ENCODE measurements at regions not wholly inside any gene's neighbourhood (a gene's known extent, or its start where the extent isn't known, plus 50 kb on each side); places are given as distances from the start of the nearest gene placed in this dataset.

DNA sequence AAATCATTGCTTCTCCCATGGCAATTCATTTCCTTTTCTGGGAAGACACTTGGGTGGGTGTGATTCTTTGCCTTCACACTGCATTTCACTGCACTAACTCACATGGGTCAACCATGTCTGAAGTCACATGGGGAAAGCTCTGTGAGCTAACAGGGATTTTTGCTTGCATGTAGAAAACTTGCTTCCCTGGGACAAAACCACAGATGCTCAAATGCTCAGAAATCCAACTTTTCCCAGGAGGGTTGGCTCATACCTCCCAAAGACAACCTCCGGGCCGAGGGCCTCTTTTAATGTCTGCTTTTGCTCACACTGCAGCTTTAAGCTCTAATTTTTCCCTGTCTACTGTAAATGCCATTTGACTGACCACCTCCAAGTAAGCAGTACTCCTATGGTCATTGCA, 1695.2 kb downstream of the STIM2 start:
- H3K4me1 ChIP-seq (ENCODE audit: insufficient read depth, low read length): no peaks in the 10 kb centered on the region
- no peak overlapping the region for H3K9ac ChIP-seq (ENCODE audit: low read length)
- H3K4me3 ChIP-seq (ENCODE audit: low read depth in 1 of 2, low read length in 2 of 2): no peak overlapping the region
- no peaks in the 10 kb centered on the region for H3K27me3 ChIP-seq (ENCODE audit: control insufficient read depth in 1 of 2, insufficient read depth in 2 of 2, low read length in 2 of 2)
- H3K36me3 ChIP-seq (ENCODE audit: insufficient read depth, low read length): no peaks in the 10 kb centered on the region
- H3K27ac ChIP-seq (ENCODE audit: low read depth, low read length): no peak overlapping the region
- no peaks in the 10 kb centered on the region for H3K9me3 ChIP-seq (ENCODE audit: low read length)

DNA sequence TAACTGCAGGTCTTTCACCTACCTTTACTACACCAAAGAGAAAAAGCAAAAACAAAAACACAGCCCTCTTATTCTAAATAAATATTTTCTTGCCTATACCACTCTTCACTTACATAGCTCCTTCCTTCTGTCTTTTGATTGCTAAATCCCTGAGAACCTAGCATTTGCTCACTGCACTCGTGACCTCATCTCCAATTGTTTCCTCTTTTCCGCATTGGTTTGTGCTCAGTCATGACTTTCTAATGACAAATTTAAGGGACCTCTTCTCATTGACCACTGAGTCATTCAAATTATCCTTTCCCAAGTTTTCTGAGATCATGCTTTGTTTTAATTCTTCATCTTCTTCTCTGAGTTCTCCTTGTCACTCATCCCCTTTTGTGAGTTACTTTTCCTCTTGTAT, 1697.1 kb downstream of the STIM2 start:
- no peak overlapping the region for H3K27ac ChIP-seq (ENCODE audit: low read depth, low read length)
- no peak overlapping the region for H3K4me3 ChIP-seq (ENCODE audit: low read depth in 1 of 2, low read length in 2 of 2)
- H3K36me3 ChIP-seq (ENCODE audit: insufficient read depth, low read length): no peaks in the 10 kb centered on the region
- H3K9me3 ChIP-seq (ENCODE audit: low read length): no peaks in the 10 kb centered on the region
- no peaks in the 10 kb centered on the region for H3K27me3 ChIP-seq (ENCODE audit: control insufficient read depth in 1 of 2, insufficient read depth in 2 of 2, low read length in 2 of 2)
- no peaks in the 10 kb centered on the region for H3K4me1 ChIP-seq (ENCODE audit: insufficient read depth, low read length)
- H3K9ac ChIP-seq (ENCODE audit: low read length): no peak overlapping the region

DNA sequence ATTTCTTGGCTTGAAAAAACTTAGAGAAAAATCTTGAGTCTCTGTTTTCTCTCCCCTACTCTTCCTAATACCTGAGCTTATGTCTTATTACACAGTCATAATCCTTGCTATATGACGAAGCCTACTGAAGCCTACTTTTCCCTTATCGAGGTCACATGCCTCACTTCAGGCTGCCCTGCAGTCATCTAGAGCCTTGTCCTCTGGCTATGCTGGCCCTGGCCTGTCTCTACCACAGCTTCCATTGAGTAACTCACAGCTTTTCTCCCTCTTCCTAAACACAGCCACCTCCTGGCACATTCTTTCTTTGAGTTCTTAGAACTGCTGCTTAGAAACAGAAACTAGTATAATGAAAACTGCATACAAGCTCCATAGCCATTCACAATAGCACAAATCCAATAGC, 1698.3 kb downstream of the STIM2 start:
- no peaks in the 10 kb centered on the region for H3K27me3 ChIP-seq (ENCODE audit: control insufficient read depth in 1 of 2, insufficient read depth in 2 of 2, low read length in 2 of 2)
- no peaks in the 10 kb centered on the region for H3K9me3 ChIP-seq (ENCODE audit: low read length)
- no peak overlapping the region for H3K9ac ChIP-seq (ENCODE audit: low read length)
- no peak overlapping the region for H3K27ac ChIP-seq (ENCODE audit: low read depth, low read length)
- H3K4me1 ChIP-seq (ENCODE audit: insufficient read depth, low read length): no peaks in the 10 kb centered on the region
- no peak overlapping the region for H3K4me3 ChIP-seq (ENCODE audit: low read depth in 1 of 2, low read length in 2 of 2)
- H3K36me3 ChIP-seq (ENCODE audit: insufficient read depth, low read length): no peaks in the 10 kb centered on the region

DNA sequence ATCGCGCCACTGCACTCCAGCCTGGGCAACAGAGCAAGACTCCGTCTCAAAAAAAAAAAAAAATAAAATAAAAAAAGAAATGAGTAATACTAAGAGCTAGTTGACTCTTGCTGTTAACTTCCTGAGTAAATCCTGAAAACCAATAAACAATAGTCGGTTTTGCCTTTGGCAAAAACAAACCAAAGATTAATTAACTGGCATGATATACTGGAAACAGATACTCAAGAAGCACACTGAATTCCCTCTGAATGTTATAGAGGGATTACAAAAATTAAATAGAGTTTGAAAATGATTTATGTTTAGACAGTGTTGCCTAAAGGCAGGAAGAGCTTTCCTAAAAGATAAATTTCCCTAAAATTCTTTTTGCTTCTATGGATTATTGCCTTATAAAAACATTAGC, 1702.3 kb downstream of the STIM2 start:
- H3K27me3 ChIP-seq (ENCODE audit: control insufficient read depth in 1 of 2, insufficient read depth in 2 of 2, low read length in 2 of 2): no peaks in the 10 kb centered on the region
- no peak overlapping the region for H3K4me3 ChIP-seq (ENCODE audit: low read depth in 1 of 2, low read length in 2 of 2)
- H3K9me3 ChIP-seq (ENCODE audit: low read length): no peaks in the 10 kb centered on the region
- H3K4me1 ChIP-seq (ENCODE audit: insufficient read depth, low read length): no peaks in the 10 kb centered on the region
- no peak overlapping the region for H3K9ac ChIP-seq (ENCODE audit: low read length)
- no peak overlapping the region for H3K27ac ChIP-seq (ENCODE audit: low read depth, low read length)
- no peaks in the 10 kb centered on the region for H3K36me3 ChIP-seq (ENCODE audit: insufficient read depth, low read length)

DNA sequence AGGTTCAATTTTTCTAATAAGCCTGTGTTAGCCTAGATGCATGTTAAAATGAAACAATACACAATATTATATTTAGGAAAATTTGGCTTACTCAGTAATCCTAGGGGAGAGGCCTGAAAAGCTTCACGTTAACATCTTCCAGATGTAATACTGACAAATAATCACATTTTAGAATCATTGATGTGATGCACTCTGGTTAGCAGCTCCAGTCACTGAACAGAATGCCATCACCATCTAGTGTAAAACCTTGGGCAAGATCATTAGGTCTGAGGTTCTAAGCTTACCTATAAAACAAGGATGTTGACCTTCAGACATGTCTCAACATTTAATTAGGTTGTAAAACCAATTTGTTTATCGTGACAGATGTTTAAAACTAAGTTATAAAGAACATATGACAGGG, 1704.8 kb downstream of the STIM2 start:
- no peaks in the 10 kb centered on the region for H3K27me3 ChIP-seq (ENCODE audit: control insufficient read depth in 1 of 2, insufficient read depth in 2 of 2, low read length in 2 of 2)
- no peaks in the 10 kb centered on the region for H3K4me1 ChIP-seq (ENCODE audit: insufficient read depth, low read length)
- H3K9ac ChIP-seq (ENCODE audit: low read length): no peak overlapping the region
- no peak overlapping the region for H3K4me3 ChIP-seq (ENCODE audit: low read depth in 1 of 2, low read length in 2 of 2)
- no peak overlapping the region for H3K27ac ChIP-seq (ENCODE audit: low read depth, low read length)
- no peaks in the 10 kb centered on the region for H3K9me3 ChIP-seq (ENCODE audit: low read length)
- H3K36me3 ChIP-seq (ENCODE audit: insufficient read depth, low read length): no peaks in the 10 kb centered on the region

DNA sequence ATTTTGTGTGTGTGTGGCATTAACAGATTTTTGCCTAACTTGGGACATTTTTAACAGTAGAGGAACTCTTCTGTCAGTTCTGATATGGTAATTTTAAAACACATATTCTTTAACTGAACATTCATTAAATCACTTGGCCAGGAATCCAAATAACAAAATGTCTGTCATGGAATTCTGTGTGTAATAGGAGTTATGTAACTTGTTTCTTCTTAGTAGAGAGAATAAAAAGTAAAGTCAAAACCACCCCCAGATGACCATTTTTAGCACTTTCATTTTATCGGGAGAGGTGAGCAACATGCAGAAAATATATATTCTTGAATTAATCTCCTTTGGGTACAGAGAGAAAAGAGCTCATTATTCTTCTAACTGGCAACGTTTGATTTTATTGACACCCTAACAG, 1740.3 kb downstream of the STIM2 start:
- Histone ChIP-seq H3K9me3 (ENCODE audit: low read length) (no peaks in the 10 kb centered on the region), H3K36me3 (ENCODE audit: insufficient read depth, low read length) (no peaks in the 10 kb centered on the region), H3K27ac (ENCODE audit: low read depth, low read length) (no peak overlapping the region), H3K9ac (ENCODE audit: low read length) (no peak overlapping the region), H3K4me1 (ENCODE audit: insufficient read depth, low read length) (no peaks in the 10 kb centered on the region), H3K27me3 (ENCODE audit: control insufficient read depth in 1 of 2, insufficient read depth in 2 of 2, low read length in 2 of 2) (no peaks in the 10 kb centered on the region), H3K4me3 (ENCODE audit: low read depth in 1 of 2, low read length in 2 of 2) (no peak overlapping the region)

DNA sequence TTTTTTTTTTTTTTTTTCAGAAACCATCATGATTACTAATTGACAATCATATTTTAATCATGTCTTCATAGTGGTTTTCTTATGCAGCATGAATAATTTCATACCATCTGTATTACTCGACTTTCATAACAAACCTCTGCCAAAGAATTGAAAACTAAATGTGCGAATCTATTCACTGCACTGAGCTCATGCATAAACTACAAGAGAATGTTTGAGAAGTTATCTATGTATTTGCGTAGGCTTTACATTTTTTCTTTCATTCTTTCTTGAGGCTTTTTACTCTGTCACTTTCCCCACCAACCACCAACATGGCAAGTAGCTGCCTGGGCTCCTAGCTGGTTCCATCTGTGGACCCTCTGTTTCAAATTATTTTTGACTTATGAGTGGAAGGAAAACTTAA, 1761.0 kb downstream of the STIM2 start:
- Histone ChIP-seq H3K4me1 (ENCODE audit: insufficient read depth, low read length) (no peaks in the 10 kb centered on the region), H3K4me3 (ENCODE audit: low read depth in 1 of 2, low read length in 2 of 2) (no peak overlapping the region), H3K9me3 (ENCODE audit: low read length) (no peaks in the 10 kb centered on the region), H3K27ac (ENCODE audit: low read depth, low read length) (no peak overlapping the region), H3K27me3 (ENCODE audit: control insufficient read depth in 1 of 2, insufficient read depth in 2 of 2, low read length in 2 of 2) (no peaks in the 10 kb centered on the region), H3K9ac (ENCODE audit: low read length) (no peak overlapping the region), H3K36me3 (ENCODE audit: insufficient read depth, low read length) (no peaks in the 10 kb centered on the region)

DNA sequence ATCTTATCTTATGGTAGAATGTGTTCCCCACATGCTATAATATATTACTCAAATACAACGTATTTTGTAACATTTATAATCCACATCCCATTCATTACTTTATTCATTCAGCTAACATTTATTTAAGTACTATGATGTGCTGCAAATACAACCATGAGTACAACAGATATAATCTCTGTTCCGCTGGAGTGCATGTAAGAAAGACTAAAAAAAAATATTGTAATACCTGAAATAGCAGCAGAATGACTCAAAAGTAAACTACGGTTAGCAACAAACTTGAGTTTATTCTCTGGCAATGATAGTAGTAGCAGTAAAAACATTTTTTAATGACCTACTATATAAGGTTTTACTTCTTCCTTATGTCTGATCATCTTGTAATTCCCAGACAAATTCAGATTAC, 1776.3 kb downstream of the STIM2 start:
- Histone ChIP-seq H3K4me3 (ENCODE audit: low read depth in 1 of 2, low read length in 2 of 2) (no peak overlapping the region), H3K36me3 (ENCODE audit: insufficient read depth, low read length) (no peaks in the 10 kb centered on the region), H3K9me3 (ENCODE audit: low read length) (no peaks in the 10 kb centered on the region), H3K27me3 (ENCODE audit: control insufficient read depth in 1 of 2, insufficient read depth in 2 of 2, low read length in 2 of 2) (no peaks in the 10 kb centered on the region), H3K4me1 (ENCODE audit: insufficient read depth, low read length) (no peaks in the 10 kb centered on the region), H3K27ac (ENCODE audit: low read depth, low read length) (no peak overlapping the region), H3K9ac (ENCODE audit: low read length) (no peak overlapping the region)

DNA sequence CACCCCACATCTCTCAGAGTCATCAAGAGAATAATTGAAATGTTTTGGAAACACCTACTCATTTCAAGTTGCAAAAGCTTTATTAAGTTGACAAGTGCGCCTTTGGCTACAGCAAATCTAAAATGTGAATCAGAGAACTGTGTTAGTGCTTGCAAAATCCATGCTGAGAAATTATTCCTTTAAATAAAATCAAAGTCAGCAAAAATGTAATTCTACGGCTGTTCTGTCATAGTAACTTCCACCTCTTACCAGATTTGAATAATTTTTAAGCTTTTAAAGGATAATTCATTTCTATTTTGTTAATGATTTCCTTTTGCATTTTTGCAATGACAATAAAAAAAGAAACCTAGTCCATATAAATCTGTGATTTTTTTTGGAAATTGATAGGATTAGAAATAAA, 1779.1 kb downstream of the STIM2 start:
- H3K36me3 ChIP-seq (ENCODE audit: insufficient read depth, low read length): no peaks in the 10 kb centered on the region
- H3K4me3 ChIP-seq (ENCODE audit: low read depth in 1 of 2, low read length in 2 of 2): no peak overlapping the region
- H3K9me3 ChIP-seq (ENCODE audit: low read length): no peaks in the 10 kb centered on the region
- H3K27ac ChIP-seq (ENCODE audit: low read depth, low read length): no peak overlapping the region
- H3K9ac ChIP-seq (ENCODE audit: low read length): no peak overlapping the region
- H3K27me3 ChIP-seq (ENCODE audit: control insufficient read depth in 1 of 2, insufficient read depth in 2 of 2, low read length in 2 of 2): no peaks in the 10 kb centered on the region
- no peaks in the 10 kb centered on the region for H3K4me1 ChIP-seq (ENCODE audit: insufficient read depth, low read length)

DNA sequence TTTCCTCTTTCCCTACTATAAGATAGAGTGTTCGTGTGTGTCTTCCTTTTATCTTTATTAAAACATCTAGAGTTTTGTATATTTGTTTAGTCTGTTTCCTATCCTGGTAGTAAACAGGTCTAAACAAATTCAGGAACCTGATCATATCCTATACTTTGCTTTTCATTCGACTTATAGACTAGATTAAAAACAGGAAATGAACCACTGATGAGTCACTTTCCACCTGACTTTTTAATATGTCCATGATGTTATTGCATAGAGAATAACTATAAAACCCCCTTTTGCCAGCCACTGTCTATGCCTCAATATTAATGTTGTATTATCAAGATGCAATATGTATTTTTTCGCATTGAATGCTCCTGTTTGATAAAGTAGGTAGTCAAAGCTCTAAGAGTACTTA, 1794.0 kb downstream of the STIM2 start:
- Histone ChIP-seq H3K4me3 (ENCODE audit: low read depth in 1 of 2, low read length in 2 of 2) (no peak overlapping the region), H3K27me3 (ENCODE audit: control insufficient read depth in 1 of 2, insufficient read depth in 2 of 2, low read length in 2 of 2) (no peaks in the 10 kb centered on the region), H3K9me3 (ENCODE audit: low read length) (no peaks in the 10 kb centered on the region), H3K9ac (ENCODE audit: low read length) (no peak overlapping the region), H3K36me3 (ENCODE audit: insufficient read depth, low read length) (no peaks in the 10 kb centered on the region), H3K4me1 (ENCODE audit: insufficient read depth, low read length) (no peaks in the 10 kb centered on the region), H3K27ac (ENCODE audit: low read depth, low read length) (no peak overlapping the region)

DNA sequence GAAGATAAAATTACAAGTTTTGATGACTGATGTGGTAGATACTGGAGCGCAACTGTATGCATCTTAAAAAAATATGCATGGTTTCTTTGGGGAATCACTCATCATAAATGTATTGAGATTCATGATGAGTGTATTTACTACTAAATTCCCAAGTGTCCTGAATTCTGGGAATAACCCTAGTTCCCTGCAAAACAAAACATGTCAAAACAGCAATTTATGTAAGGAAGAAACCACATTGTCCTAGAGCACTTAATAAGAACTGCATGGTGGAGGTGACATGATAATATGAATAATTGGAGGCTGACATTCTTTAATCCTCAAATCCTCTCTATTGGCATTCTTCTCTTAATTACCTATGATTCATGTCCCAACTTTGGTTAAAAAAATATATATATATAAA, 1804.7 kb downstream of the STIM2 start:
- Histone ChIP-seq H3K4me3 (ENCODE audit: low read depth in 1 of 2, low read length in 2 of 2) (no peak overlapping the region), H3K27ac (ENCODE audit: low read depth, low read length) (no peak overlapping the region), H3K4me1 (ENCODE audit: insufficient read depth, low read length) (no peaks in the 10 kb centered on the region), H3K27me3 (ENCODE audit: control insufficient read depth in 1 of 2, insufficient read depth in 2 of 2, low read length in 2 of 2) (no peaks in the 10 kb centered on the region), H3K9me3 (ENCODE audit: low read length) (no peaks in the 10 kb centered on the region), H3K36me3 (ENCODE audit: insufficient read depth, low read length) (no peaks in the 10 kb centered on the region), H3K9ac (ENCODE audit: low read length) (no peak overlapping the region)

DNA sequence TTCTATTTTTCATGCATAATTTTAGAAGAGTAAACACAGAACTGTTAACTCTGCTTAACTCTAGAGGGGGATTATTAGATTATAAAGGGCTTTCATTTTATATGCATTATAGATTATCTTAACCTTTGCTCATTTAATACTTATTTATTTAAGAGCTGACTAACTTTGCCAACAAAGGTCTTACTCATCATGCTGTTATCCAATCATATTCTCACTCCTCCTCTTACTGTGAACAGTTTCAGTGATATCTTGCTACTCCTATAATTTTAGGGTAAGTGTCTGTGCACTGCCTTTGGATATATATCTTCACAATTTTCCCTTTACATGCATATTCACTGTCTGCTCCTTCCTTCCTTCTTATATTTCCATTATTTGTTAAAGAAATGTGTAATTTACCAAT, 1814.9 kb downstream of the STIM2 start:
- no peak overlapping the region for H3K4me3 ChIP-seq (ENCODE audit: low read depth in 1 of 2, low read length in 2 of 2)
- no peaks in the 10 kb centered on the region for H3K27me3 ChIP-seq (ENCODE audit: control insufficient read depth in 1 of 2, insufficient read depth in 2 of 2, low read length in 2 of 2)
- no peak overlapping the region for H3K9ac ChIP-seq (ENCODE audit: low read length)

More for the DNA sequence above, 1814.9 kb downstream of the STIM2 start:
- H3K9me3 ChIP-seq (ENCODE audit: low read length): no peaks in the 10 kb centered on the region
- no peaks in the 10 kb centered on the region for H3K4me1 ChIP-seq (ENCODE audit: insufficient read depth, low read length)
- H3K27ac ChIP-seq (ENCODE audit: low read depth, low read length): no peak overlapping the region
- H3K36me3 ChIP-seq (ENCODE audit: insufficient read depth, low read length): no peaks in the 10 kb centered on the region

Measured in muscle layer of colon (tissue), 2 donors.